Spinal cord (tissue), 9 donors: ENCODE measurements at regions not wholly inside any gene's neighbourhood (a gene's known extent, or its start where the extent isn't known, plus 50 kb on each side); places are given as distances from the start of the nearest gene placed in this dataset.

Source experiments
- DNase-seq, 6 donors: peaks; one replicate each; pipeline versions ENCODE4 v3.0.0 to v3.0.0-alpha.2; 2013 to 2015; ENCODE audit warnings: low spot score in 6 of 6, low read depth in 4 of 6
- H3K27ac ChIP-seq: one replicate; pipeline ENCODE4 v1.5.1; 2013; ENCODE audit warnings: low read depth, low read length, control low read depth
- H3K27me3 ChIP-seq: one replicate; pipeline ENCODE4 v1.6.1; 2013; ENCODE audit warnings: low read length; ENCODE audit not compliant: control insufficient read depth, insufficient read depth
- H3K36me3 ChIP-seq: one replicate; pipeline ENCODE4 v1.6.1; 2013; ENCODE audit warnings: low read length; ENCODE audit not compliant: control insufficient read depth, insufficient read depth
- H3K4me1 ChIP-seq: one replicate; pipeline ENCODE4 v1.6.1; 2013; ENCODE audit warnings: low read length; ENCODE audit not compliant: control insufficient read depth, insufficient read depth
- H3K4me3 ChIP-seq: one replicate; pipeline ENCODE4 v1.5.1; 2013; ENCODE audit warnings: low read depth, low read length, control low read depth
- H3K9me3 ChIP-seq: one replicate; pipeline ENCODE4 v1.6.1; 2013; ENCODE audit warnings: low read length; ENCODE audit not compliant: control insufficient read depth, insufficient read depth
- WGBS: methylation state at CpG from one replicate; pipeline ENCODE4 v1.1.5; 2013; ENCODE audit warnings: missing lambda C conversion rate; ENCODE audit not compliant: insufficient coverage; 5-methylcytosine and 5-hydroxymethylcytosine counted together
- donor health status: healthy.

DNA sequence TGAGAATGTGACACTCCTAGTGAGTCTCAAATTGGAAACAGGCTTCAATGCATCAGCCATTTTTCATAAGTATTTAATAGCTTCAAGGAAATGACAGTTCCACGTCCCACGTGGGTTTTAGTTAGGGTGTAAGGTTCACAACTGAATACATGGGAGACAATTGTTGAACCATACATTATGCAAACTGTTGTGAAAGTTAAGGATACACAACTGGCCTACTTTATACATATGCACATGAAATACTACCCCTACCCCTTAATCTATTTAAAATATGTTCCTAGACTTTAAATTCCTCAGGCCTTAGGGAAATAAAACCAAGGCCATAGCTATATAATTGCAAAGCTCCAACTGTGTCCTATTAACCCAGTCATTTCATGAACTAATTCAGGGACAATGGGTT, 436.1 kb downstream of the BTBD3 start:
- Histone ChIP-seq H3K36me3 (no peaks in the 10 kb centered on the region), H3K27me3 (no peaks in the 10 kb centered on the region), H3K27ac (no peak overlapping the region), H3K4me1 (no peaks in the 10 kb centered on the region), H3K4me3 (no peak overlapping the region), H3K9me3 (peaks cover 1% of the 10 kb centered on the region)
- no peak for DNase-seq
- WGBS: no CpG with 5 or more reads among the region's 2 CpGs

- Histone ChIP-seq H3K27ac (no peak overlapping the region), H3K4me3 (no peak overlapping the region), H3K27me3 (no peaks in the 10 kb centered on the region), H3K9me3 (peaks cover 1% of the 10 kb centered on the region), H3K4me1 (no peaks in the 10 kb centered on the region), H3K36me3 (no peaks in the 10 kb centered on the region)
- WGBS: 64% methylated on average over 1 of the region's 1 CpG
- DNase-seq: no peak
Measured at GRCh38 chr20:12354725-12355124, 437.0 kb downstream of the BTBD3 start.

DNA sequence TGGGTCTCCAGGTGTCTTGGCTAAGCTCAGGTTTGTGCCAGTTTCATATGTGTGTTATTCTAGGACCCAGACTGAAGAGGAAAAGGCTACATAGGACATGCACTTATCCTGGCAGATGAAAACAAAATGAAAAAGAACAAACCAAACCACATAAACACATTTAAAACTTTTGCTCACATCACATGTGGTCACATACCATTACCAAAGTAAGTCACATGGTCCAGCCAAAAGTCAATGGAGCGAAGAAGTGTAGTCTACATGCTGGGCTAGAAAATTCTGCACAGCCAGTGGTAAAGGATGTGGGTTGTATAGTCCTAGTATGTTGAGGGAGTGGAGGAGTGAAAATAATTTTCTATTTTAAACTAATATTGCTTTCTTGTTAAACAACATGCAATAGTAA, 437.5 kb downstream of the BTBD3 start:
- WGBS: no CpG with 5 or more reads among the region's 1 CpG
- no peak for DNase-seq

GRCh38 chr20:12358006-12358654, 440.4 kb downstream of the BTBD3 start:
- DNase-seq: no peak
- WGBS: 89% methylated on average over 4 of the region's 4 CpGs
- no peaks in the 10 kb centered on the region for H3K27me3 ChIP-seq
- H3K9me3 ChIP-seq: peaks cover 1% of the 10 kb centered on the region
- H3K4me3 ChIP-seq: no peak overlapping the region
- H3K36me3 ChIP-seq: no peaks in the 10 kb centered on the region
- no peaks in the 10 kb centered on the region for H3K4me1 ChIP-seq
- H3K27ac ChIP-seq: no peak overlapping the region

More for the DNA sequence above, 437.5 kb downstream of the BTBD3 start:
- peaks cover 1% of the 10 kb centered on the region for H3K9me3 ChIP-seq
- H3K27me3 ChIP-seq: no peaks in the 10 kb centered on the region
- H3K4me3 ChIP-seq: no peak overlapping the region
- no peak overlapping the region for H3K27ac ChIP-seq
- no peaks in the 10 kb centered on the region for H3K4me1 ChIP-seq
- no peaks in the 10 kb centered on the region for H3K36me3 ChIP-seq

DNA sequence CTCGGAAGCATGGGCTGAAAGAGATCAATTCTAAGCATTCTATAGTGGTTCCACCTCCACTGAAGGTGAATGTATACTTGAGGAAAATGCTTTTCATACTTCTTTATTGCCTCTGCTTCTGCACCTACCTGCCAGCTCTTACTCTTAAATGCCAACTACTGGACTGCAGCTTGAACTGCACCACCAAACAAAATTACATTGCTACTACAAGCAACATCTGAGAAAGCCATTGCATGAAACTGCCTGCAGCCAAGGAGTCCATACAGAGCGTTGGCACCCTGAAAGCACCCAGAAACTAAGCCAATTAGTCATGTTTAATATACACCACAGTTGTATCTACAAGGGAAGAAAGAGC, 440.9 kb downstream of the BTBD3 start:
- no peak overlapping the region for H3K27ac ChIP-seq
- H3K4me3 ChIP-seq: no peak overlapping the region
- no peaks in the 10 kb centered on the region for H3K36me3 ChIP-seq
- peaks cover 1% of the 10 kb centered on the region for H3K9me3 ChIP-seq
- no peaks in the 10 kb centered on the region for H3K27me3 ChIP-seq
- no CpG with 5 or more reads among the region's 2 CpGs for WGBS
- no peak for DNase-seq
- no peaks in the 10 kb centered on the region for H3K4me1 ChIP-seq

DNA sequence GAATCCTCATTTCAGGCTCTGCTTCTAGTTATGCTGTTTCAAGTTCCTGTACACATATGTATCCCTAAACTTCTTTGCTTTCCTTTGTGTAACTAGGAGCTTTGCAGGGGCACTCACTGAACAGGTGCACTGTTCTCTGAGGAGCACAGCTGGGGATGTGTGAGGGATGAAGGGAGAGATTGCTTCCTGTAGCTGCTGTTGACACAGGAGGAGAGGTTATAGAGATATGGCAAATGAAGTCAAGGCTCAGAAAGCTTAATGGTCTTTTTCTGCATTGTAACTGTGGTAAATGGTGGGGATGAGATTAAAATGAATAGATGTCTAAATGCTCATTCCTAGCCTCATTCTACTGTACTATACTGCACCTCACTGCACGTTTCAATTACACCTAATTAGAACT, 454.3 kb downstream of the BTBD3 start:
- H3K4me1 ChIP-seq: no peaks in the 10 kb centered on the region
- H3K27me3 ChIP-seq: no peaks in the 10 kb centered on the region
- DNase-seq: peak in 1 of 6 donors; percentile 62
- no peaks in the 10 kb centered on the region for H3K9me3 ChIP-seq
- 80% methylated on average over 1 of the region's 1 CpG for WGBS
- no peak overlapping the region for H3K4me3 ChIP-seq
- H3K36me3 ChIP-seq: no peaks in the 10 kb centered on the region
- no peak overlapping the region for H3K27ac ChIP-seq

DNA sequence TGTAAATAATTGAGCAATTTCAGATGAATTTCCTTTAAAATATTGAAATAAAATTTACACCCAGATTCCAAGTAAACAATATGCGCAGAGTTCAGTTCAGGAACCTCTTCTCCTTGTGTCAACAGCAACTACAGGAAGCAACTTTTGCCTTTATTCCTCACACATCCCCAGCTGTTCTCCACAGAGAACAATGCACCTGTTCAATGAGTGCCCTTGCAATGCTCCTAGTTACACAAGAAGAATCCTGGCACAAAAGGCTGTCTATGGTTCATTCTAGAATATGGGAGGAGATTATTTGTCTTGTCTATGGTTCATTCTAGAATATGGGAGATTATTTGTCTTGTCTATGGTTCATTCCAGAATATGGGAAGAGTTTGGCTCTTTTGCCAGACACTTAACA, 454.9 kb downstream of the BTBD3 start:
- Histone ChIP-seq H3K9me3 (no peaks in the 10 kb centered on the region), H3K27me3 (no peaks in the 10 kb centered on the region), H3K36me3 (no peaks in the 10 kb centered on the region), H3K4me1 (no peaks in the 10 kb centered on the region), H3K27ac (no peak overlapping the region), H3K4me3 (no peak overlapping the region)
- DNase-seq: no peak
- 100% methylated on average over 1 of the region's 1 CpG for WGBS

GRCh38 chr20:12375967-12376366, 458.3 kb downstream of the BTBD3 start:
- H3K4me1 ChIP-seq: peaks cover 3% of the 10 kb centered on the region
- no peaks in the 10 kb centered on the region for H3K36me3 ChIP-seq
- H3K9me3 ChIP-seq: no peaks in the 10 kb centered on the region
- no peaks in the 10 kb centered on the region for H3K27me3 ChIP-seq
- H3K27ac ChIP-seq: no peak overlapping the region
- no peak overlapping the region for H3K4me3 ChIP-seq
- DNase-seq: peak in 3 of 6 donors; percentile 35 to 52 (median 51)

- H3K4me3 ChIP-seq: no peak overlapping the region
- no peaks in the 10 kb centered on the region for H3K27me3 ChIP-seq
- no peaks in the 10 kb centered on the region for H3K9me3 ChIP-seq
- no peaks in the 10 kb centered on the region for H3K36me3 ChIP-seq
- peak in 3 of 6 donors; percentile 35 to 78 (median 35) for DNase-seq
- peak overlapping the region; percentile 19 for H3K27ac ChIP-seq
- WGBS: 75% methylated on average over 1 of the region's 1 CpG
- peaks cover 4% of the 10 kb centered on the region for H3K4me1 ChIP-seq
Measured at GRCh38 chr20:12383821-12384220, 466.1 kb downstream of the BTBD3 start.

GRCh38 chr20:12386821-12387220, 469.1 kb downstream of the BTBD3 start:
- 50% methylated on average over 1 of the region's 3 CpGs for WGBS
- DNase-seq: no peak
- no peaks in the 10 kb centered on the region for H3K27me3 ChIP-seq
- H3K27ac ChIP-seq: no peak overlapping the region
- H3K4me1 ChIP-seq: peaks cover 4% of the 10 kb centered on the region
- H3K36me3 ChIP-seq: no peaks in the 10 kb centered on the region
- H3K9me3 ChIP-seq: no peaks in the 10 kb centered on the region
- H3K4me3 ChIP-seq: no peak overlapping the region
